ENCODE measurements at regions not wholly inside any gene's neighbourhood (a gene's known extent, or its start where the extent isn't known, plus 50 kb on each side); places are given as distances from the start of the nearest gene placed in this dataset.

DNA sequence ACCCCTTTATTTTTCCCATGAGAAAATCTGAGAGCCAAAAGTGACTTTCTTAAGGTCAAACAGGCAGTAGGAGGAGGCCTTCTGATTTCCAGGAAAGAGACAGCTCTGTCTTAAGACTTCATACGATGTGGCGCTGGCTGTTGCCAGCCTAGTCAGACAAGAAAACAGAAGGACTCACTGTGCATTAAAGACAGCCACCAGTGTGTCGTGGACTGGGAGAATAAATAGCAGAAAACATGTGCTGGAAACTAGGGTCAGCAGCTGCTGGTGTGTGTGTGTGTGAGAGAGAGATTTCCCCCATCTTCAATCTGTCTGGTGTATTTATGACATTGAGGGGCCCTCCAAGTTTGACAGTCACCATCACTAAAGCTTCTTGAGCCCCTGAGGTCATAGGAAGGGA, 708.6 kb upstream of the TMEM132C start:
- TF ChIP-seq, protein P1, sequence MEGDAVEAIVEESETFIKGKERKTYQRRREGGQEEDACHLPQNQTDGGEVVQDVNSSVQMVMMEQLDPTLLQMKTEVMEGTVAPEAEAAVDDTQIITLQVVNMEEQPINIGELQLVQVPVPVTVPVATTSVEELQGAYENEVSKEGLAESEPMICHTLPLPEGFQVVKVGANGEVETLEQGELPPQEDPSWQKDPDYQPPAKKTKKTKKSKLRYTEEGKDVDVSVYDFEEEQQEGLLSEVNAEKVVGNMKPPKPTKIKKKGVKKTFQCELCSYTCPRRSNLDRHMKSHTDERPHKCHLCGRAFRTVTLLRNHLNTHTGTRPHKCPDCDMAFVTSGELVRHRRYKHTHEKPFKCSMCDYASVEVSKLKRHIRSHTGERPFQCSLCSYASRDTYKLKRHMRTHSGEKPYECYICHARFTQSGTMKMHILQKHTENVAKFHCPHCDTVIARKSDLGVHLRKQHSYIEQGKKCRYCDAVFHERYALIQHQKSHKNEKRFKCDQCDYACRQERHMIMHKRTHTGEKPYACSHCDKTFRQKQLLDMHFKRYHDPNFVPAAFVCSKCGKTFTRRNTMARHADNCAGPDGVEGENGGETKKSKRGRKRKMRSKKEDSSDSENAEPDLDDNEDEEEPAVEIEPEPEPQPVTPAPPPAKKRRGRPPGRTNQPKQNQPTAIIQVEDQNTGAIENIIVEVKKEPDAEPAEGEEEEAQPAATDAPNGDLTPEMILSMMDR (IDR thresholded peaks at IDR 0.05) = no peak
- TF ChIP-seq ZFX (IDR thresholded peaks at IDR 0.05; ENCODE audit: borderline replicate concordance) = no peak

DNA sequence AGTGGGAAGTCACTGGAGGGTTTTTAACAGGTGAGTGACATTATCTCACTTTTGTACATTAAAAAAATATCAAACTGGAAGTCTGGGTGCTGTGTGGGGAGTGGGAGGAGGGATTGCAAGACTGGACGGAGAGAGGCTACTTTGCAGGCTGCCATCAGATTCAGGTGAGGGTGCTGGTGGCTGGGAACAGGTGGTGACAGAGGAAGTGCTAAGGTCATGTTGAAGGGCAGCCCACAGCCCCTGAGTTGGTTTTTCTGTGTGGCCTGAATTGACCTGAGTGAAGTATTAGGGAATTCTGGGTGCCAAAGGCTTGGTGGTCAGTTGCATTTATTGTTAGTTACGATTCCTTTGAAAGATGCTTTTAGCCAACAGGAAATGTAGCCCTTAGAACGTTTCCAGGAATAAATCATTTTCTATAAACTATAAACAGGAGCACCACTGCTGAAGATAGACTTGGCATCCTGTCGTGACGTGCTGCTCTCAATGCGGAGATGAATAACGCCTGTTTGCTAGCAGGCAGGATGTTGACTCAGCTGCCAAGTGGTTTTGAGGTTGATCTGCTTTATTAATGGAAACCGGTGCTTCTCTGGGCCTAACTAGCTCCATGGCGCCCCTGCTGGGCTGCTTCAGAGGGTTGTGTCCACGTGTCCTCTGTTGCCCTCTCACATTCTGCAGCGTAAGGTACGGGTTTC, 707.5 kb upstream of the TMEM132C start:
- TF ChIP-seq, protein P1 (IDR thresholded peaks at IDR 0.05) = peak; percentile 83
- TF ChIP-seq ZFX (IDR thresholded peaks at IDR 0.05; ENCODE audit: borderline replicate concordance) = no peak
- no peak overlapping the region for H3K27ac ChIP-seq

More for the DNA sequence above, 708.6 kb upstream of the TMEM132C start:
- H3K27ac ChIP-seq = no peak overlapping the region

DNA sequence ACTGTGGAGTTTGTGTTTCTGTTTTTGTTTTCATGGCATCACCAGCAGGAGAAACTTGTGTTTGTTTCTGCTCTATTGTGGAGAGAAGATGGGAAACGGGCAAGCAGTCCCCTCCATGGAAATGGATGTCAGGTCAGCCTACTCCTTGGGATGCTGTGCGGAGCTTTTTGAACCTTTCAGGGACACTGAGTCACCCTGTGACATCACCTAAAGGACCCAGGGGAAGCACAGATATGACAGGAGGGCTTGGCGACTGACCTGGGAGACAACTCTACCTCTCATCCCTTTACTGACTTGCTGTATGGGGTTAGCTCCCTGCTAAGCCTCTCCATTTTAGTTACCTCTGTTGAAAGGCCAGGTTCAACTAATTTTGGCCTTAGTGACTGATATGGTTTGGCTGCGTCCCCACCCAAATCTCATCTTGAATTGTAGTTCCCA, 706.9 kb upstream of the TMEM132C start:
- no peak for TF ChIP-seq ZFX (IDR thresholded peaks at IDR 0.05; ENCODE audit: borderline replicate concordance)
- TF ChIP-seq, protein P1 (IDR thresholded peaks at IDR 0.05) = peak; percentile 28
- no peak overlapping the region for H3K27ac ChIP-seq

DNA sequence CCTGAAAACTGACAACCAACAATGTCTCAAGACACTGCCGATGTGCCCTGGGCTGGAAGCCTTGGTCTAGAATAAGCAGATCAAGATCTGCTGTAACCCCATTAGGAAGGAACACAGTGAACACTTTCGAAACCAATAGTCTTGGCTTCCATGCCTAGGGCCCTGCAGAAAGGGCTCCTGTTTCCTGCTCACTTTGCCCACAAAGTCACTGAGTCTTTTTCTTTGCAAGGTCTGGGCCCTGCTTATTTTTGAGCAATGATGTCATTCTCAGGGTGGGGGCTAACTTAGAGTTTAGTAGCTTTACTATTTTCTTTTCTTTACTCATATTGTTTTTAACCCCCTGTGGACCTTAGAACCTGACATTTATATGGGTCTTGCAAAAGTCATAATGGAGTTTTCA, 704.2 kb upstream of the TMEM132C start:
- no peak overlapping the region for H3K27ac ChIP-seq
- TF ChIP-seq, protein P1 (IDR thresholded peaks at IDR 0.05) = no peak
- TF ChIP-seq ZFX (IDR thresholded peaks at IDR 0.05; ENCODE audit: borderline replicate concordance) = no peak

DNA sequence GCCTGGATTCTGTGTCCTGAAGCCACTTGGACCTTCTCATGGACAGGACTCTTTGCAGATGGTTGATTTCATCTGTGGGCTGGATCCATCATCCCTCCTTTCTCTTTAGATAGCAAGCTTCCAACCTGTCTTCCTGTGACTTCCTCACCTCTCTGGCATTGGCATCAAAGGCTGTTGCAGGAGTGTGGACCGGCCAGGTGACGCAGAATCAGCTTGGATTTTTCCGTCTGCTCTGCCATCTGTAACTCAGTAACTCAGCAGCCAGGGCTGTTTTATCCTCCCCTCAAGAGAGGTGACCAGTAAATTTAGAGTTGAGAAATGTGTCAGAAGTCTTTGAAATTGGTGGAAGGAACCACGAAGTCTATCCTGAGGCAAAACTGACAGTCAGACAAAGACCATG, 701.7 kb upstream of the TMEM132C start:
- TF ChIP-seq, protein P1 (IDR thresholded peaks at IDR 0.05) = no peak
- no peak for TF ChIP-seq ZFX (IDR thresholded peaks at IDR 0.05; ENCODE audit: borderline replicate concordance)

DNA sequence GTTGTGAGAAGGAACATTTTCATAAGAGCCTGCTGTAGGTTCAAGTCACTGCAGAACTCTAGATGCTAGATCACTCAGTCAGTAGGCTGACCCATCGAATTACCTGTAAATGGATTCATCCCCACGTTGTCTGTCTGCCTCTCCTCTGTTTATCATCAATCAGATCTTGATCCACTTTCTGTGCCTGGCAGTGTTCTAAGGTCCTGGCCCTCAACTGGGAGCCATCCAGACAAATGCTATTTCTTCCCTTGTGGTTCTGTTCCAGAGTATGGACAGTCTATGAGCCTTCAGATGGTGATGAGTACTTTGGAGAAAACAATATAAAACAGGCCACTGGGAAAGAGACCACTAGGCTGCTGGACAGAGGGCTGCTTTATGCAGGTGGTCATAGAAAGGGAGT, 699.4 kb upstream of the TMEM132C start:
- no peak for TF ChIP-seq ZFX (IDR thresholded peaks at IDR 0.05; ENCODE audit: borderline replicate concordance)
- TF ChIP-seq, protein P1 (IDR thresholded peaks at IDR 0.05) = no peak
- H3K27ac ChIP-seq = no peak overlapping the region

More for the DNA sequence above, 701.7 kb upstream of the TMEM132C start:
- H3K27ac ChIP-seq = no peak overlapping the region

DNA sequence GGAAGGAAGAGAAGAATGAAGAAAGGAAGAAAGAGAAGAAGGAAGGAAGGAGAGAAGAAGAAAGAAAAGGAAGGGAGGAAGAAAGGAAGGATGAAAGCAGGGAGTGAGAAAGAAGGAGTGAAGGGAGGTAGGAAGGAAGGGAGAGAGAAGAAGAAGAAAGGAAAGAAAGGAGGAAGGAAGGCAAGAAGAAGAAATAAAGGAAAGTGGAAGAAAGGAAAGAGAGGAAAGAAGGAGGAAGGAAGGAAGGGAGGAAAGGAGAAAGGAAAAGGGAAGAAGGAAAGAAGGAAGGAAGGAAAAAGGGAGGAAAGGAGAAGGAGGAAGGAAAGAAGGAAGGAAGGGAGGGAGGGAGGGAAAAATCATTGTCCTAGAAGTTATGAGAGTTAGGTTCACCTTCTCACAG, 696.6 kb upstream of the TMEM132C start:
- TF ChIP-seq, protein P1 (IDR thresholded peaks at IDR 0.05) = no peak
- TF ChIP-seq ZFX (IDR thresholded peaks at IDR 0.05; ENCODE audit: borderline replicate concordance) = no peak
- H3K27ac ChIP-seq = no peak overlapping the region
